Mesothelial cell of epicardium (in vitro differentiated cells): ENCODE measurements at regions not wholly inside any gene's neighbourhood (a gene's known extent, or its start where the extent isn't known, plus 50 kb on each side); places are given as distances from the start of the nearest gene placed in this dataset.

ENCODE experiments used
- DNase-seq, 2 experiments: peaks; one replicate each; pipeline ENCODE4 v3.0.0; 2021; ENCODE audit warnings: low spot score in 2 of 2; ENCODE audit not compliant: unreplicated experiment in 2 of 2
- H3K27ac Mint-ChIP-seq: 2 replicates; pipeline ENCODE4 v1.8.0; 2021; ENCODE audit warnings: mixed read lengths
- H3K27me3 Mint-ChIP-seq: 2 replicates; pipeline ENCODE4 v1.8.0; 2021; ENCODE audit warnings: low read depth, mixed read lengths
- H3K36me3 Mint-ChIP-seq: 2 replicates; pipeline ENCODE4 v1.8.0; 2021; ENCODE audit warnings: mixed read lengths
- H3K4me1 Mint-ChIP-seq: 2 replicates; pipeline ENCODE4 v1.8.0; 2021; ENCODE audit warnings: mixed read lengths
- H3K4me3 Mint-ChIP-seq: 2 replicates; pipeline ENCODE4 v1.8.0; 2021; ENCODE audit warnings: mild to moderate bottlenecking, moderate library complexity, mixed read lengths
- H3K9me3 Mint-ChIP-seq: 2 replicates; pipeline ENCODE4 v1.8.0; 2021; ENCODE audit warnings: mixed read lengths
- TF ChIP-seq, protein P1 (sequence below): fragments of 200-600 bp; sonication (generic); IDR thresholded peaks from one replicate; pipeline ENCODE4 v1.5.0; 2021; ENCODE audit warnings: antibody characterized with exemption; ENCODE audit not compliant: unreplicated experiment

DNA sequence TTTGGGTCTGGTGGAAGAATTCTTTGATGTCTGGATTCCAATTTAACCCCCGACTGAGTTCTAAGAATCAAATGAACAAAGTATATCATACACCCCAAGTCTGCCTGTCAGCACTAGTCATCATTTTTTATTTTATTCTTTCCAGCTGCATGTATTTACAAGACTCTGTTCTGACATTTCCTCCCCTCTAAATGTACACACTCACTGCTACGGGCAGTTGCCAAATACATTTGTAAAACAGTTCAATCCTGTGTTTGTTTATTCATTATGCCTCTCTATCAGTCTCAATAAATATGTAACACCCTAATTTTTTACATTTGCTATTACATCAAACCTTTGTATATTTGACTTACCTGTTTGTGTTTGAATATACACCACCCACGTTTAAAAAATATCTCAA, 422.3 kb upstream of the PSMD7 start:
- Mint-ChIP-seq H3K4me3 (no peak overlapping the region), H3K4me1 (peaks cover 11% of the 10 kb centered on the region), H3K27me3 (peaks cover 17% of the 10 kb centered on the region), H3K36me3 (no peaks in the 10 kb centered on the region), H3K27ac (no peak overlapping the region), H3K9me3 (no peaks in the 10 kb centered on the region)
- TF ChIP-seq, protein P1, sequence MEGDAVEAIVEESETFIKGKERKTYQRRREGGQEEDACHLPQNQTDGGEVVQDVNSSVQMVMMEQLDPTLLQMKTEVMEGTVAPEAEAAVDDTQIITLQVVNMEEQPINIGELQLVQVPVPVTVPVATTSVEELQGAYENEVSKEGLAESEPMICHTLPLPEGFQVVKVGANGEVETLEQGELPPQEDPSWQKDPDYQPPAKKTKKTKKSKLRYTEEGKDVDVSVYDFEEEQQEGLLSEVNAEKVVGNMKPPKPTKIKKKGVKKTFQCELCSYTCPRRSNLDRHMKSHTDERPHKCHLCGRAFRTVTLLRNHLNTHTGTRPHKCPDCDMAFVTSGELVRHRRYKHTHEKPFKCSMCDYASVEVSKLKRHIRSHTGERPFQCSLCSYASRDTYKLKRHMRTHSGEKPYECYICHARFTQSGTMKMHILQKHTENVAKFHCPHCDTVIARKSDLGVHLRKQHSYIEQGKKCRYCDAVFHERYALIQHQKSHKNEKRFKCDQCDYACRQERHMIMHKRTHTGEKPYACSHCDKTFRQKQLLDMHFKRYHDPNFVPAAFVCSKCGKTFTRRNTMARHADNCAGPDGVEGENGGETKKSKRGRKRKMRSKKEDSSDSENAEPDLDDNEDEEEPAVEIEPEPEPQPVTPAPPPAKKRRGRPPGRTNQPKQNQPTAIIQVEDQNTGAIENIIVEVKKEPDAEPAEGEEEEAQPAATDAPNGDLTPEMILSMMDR = no peak
- no peak for DNase-seq

DNA sequence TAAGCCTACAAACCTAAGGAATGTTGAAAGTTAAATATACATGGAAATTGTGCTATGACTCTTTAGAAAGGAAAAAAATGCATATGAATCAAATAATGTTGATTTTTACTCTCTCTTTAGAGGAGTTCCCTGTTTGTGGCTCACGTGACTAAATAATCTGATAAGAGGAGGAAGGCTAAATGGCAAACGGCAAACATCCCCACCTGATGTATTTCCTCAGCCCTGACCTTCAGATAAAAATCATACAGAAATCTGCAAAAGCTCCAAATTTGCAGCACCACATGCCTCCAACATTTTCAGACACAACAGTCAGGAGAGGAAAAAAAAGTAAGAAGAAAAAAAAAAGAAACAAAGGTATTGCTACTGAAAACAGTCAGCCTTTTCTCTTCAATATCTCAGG, 423.0 kb upstream of the PSMD7 start:
- no peaks in the 10 kb centered on the region for H3K9me3 Mint-ChIP-seq
- no peak for DNase-seq
- TF ChIP-seq, protein P1 = no peak
- H3K4me3 Mint-ChIP-seq = no peak overlapping the region
- H3K27ac Mint-ChIP-seq = no peak overlapping the region
- no peaks in the 10 kb centered on the region for H3K36me3 Mint-ChIP-seq
- peaks cover 11% of the 10 kb centered on the region for H3K4me1 Mint-ChIP-seq
- peaks cover 19% of the 10 kb centered on the region for H3K27me3 Mint-ChIP-seq

DNA sequence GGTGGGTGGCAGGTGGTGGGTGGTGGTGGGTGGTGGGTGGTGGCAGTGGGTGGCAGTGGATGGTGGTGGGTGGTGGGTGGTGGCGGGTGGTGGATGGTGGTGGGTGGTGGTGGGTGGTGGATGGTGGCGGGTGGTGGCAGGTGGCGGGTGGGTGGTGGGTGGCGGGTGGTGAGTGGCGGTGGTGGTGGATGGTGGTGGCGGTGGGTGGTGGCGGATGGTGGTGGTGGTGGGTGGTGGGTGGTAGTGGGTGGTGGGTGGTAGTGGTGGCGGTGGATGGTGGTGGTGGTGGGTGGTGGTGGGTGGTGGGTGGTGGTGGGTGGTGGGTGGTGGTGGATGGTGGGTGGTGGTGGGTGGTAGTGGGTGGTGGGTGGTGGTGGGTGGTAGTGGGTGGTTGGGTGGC, 423.8 kb upstream of the PSMD7 start:
- peaks cover 19% of the 10 kb centered on the region for H3K27me3 Mint-ChIP-seq
- no peaks in the 10 kb centered on the region for H3K9me3 Mint-ChIP-seq
- peaks cover 11% of the 10 kb centered on the region for H3K4me1 Mint-ChIP-seq
- no peaks in the 10 kb centered on the region for H3K36me3 Mint-ChIP-seq
- TF ChIP-seq, protein P1 = no peak
- H3K4me3 Mint-ChIP-seq = no peak overlapping the region
- H3K27ac Mint-ChIP-seq = no peak overlapping the region
- DNase-seq = no peak

DNA sequence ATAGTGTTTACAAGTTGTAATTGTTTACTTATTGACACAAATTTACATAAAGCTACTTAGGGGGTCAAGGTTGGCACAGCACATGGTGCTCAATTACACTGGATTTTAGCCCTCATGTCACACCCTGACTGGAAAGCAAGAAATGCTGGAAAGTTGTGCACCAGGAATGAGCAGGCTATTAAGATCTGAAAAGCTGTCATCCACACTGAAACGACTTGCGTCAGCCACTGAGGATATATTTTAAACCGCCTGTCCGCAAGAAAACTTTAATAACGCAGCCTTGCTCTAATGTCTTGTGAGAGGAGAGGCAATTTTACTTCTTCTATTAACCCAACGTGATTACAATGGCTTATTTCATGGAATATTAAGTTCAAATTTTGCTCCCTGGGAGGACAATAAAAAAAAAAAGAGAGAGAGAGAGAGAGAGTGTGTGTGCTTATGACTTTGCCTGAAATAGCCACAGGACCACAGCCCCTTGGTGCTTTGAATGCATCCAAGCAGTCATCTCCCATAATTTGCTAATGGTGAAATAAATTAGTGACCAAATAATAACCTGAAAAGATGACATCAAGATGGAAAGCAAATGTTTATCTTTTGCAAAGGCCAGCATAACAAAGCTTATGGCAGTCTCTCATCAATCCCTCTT, 425.4 kb upstream of the PSMD7 start:
- no peaks in the 10 kb centered on the region for H3K9me3 Mint-ChIP-seq
- no peak for DNase-seq
- no peak overlapping the region for H3K27ac Mint-ChIP-seq
- TF ChIP-seq, protein P1 = no peak
- peaks cover 11% of the 10 kb centered on the region for H3K4me1 Mint-ChIP-seq
- H3K36me3 Mint-ChIP-seq = no peaks in the 10 kb centered on the region
- H3K27me3 Mint-ChIP-seq = peaks cover 15% of the 10 kb centered on the region
- no peak overlapping the region for H3K4me3 Mint-ChIP-seq

DNA sequence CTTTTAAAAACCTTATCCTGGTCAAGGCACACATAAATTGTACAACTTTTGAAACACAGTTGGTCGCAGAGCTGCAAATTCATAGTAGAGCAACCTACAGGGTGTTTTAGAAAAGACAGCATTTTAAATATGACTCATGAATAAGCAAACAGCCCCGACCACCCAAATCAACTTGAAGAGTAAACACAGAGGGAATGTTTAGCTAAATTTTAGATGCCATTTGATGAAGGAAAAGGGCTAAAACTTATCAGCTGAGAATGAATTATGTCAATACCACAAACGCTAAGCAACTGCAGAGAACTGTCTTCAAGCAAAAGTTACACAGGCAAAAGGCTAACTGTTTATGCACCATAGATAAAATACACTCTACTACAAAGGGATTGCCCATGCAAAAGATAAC, 427.5 kb upstream of the PSMD7 start:
- no peak overlapping the region for H3K4me3 Mint-ChIP-seq
- no peak for DNase-seq
- H3K9me3 Mint-ChIP-seq = no peaks in the 10 kb centered on the region
- H3K36me3 Mint-ChIP-seq = no peaks in the 10 kb centered on the region
- TF ChIP-seq, protein P1 = no peak
- H3K27ac Mint-ChIP-seq = no peak overlapping the region
- H3K4me1 Mint-ChIP-seq = peaks cover 5% of the 10 kb centered on the region
- peaks cover 15% of the 10 kb centered on the region for H3K27me3 Mint-ChIP-seq

DNA sequence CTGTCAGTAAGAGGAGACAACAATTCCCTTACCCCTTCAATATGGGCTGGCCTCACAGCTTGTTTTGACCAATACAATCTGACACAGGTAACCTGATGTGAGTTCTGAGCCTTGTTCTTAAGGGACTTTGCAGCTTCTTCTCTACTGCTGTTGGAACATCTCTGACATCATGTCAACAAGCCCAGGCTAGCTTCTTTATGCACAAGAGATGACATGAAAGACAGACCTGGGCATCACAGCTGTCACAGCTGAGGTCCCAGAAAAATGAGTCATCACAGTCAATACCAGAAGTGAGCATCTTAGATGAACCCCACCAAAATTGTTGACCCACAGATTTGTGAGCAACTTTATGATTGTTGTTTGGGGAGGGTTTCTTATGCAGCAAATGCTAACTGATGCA, 431.7 kb upstream of the PSMD7 start:
- H3K27me3 Mint-ChIP-seq = peaks cover 2% of the 10 kb centered on the region
- TF ChIP-seq, protein P1 = no peak
- peaks cover 9% of the 10 kb centered on the region for H3K4me1 Mint-ChIP-seq
- DNase-seq = no peak
- no peak overlapping the region for H3K4me3 Mint-ChIP-seq
- no peak overlapping the region for H3K27ac Mint-ChIP-seq
- no peaks in the 10 kb centered on the region for H3K9me3 Mint-ChIP-seq
- no peaks in the 10 kb centered on the region for H3K36me3 Mint-ChIP-seq
